Liver (tissue), 3 donors: ENCODE measurements at regions not wholly inside any gene's neighbourhood (a gene's known extent, or its start where the extent isn't known, plus 50 kb on each side); places are given as distances from the start of the nearest gene placed in this dataset.

ENCODE experiments used
- CTCF ChIP-seq: fragments of 150-350 bp; IDR thresholded peaks from 2 replicates; pipeline ENCODE4 v1.5.1; 2017; ENCODE audit warnings: improper control_type of control experiment, low read depth, low read length; ENCODE audit not compliant: missing input control
- HNF4A ChIP-seq, 2 donors: conservative IDR thresholded peaks; 2 replicates each; pipeline ENCODE4 v1.6.1; 2016; ENCODE audit warnings: antibody characterized with exemption in 2 of 2, mild to moderate bottlenecking in 2 of 2
- HNF4G ChIP-seq: IDR thresholded peaks from 2 replicates; pipeline ENCODE4 v1.6.1; 2016; ENCODE audit warnings: antibody characterized with exemption
- RXRA ChIP-seq, 2 donors: IDR thresholded peaks; 2 replicates each; pipeline ENCODE4 v1.6.1; 2017 to 2018; ENCODE audit warnings: antibody characterized with exemption in 2 of 2, mild to moderate bottlenecking in 1 of 2
- SP1 ChIP-seq: IDR thresholded peaks from 2 replicates; pipeline ENCODE4 v1.6.1; 2018; ENCODE audit warnings: antibody characterized with exemption, mild to moderate bottlenecking
- TAF1 ChIP-seq: conservative IDR thresholded peaks from 2 replicates; pipeline ENCODE4 v1.6.1; 2016; ENCODE audit warnings: antibody characterized with exemption, mild to moderate bottlenecking
- donor health status: healthy.
- donor health status: healthy.

DNA sequence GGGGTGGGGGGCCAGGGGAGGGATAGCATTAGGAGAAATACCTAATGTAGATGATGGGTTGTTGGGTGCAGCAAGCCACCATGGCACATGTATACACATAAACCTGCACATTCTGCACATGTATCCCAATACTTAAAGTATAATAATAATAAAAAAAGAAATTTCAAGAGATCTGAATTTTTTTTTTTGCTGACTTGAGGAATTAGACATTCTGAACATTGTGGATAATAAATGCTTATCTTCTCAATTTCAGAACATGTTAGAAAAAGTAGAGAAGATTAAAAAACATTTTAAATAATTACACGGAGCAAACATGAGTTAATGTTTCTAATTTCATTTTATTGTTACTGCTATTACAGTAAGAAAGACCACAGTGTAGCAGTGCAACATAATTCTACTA, 230.4 kb downstream of the DTHD1 start:
- TF ChIP-seq CTCF (no peak), HNF4A (conservative IDR thresholded peaks at IDR 0.05) (no peak), HNF4G (no peak), RXRA (IDR thresholded peaks at IDR 0.05) (no peak), SP1 (no peak), TAF1 (no peak)
